GM12878 (cell line): ENCODE measurements at regions not wholly inside any gene's neighbourhood (a gene's known extent, or its start where the extent isn't known, plus 50 kb on each side); places are given as distances from the start of the nearest gene placed in this dataset.

Experiments used
- ATAC-seq: fragments of 200-7000 bp; cut with Tn5 transposase; 3 replicates; pipeline ENCODE4 v1.9.1; 2020; ENCODE audit warnings: mild to moderate bottlenecking, moderate library complexity
- BruUV-seq: library from RNA; stranded (reverse); fragments of 400-500 nt; replicated peaks from 2 replicates; lab custom pipeline; 2021; lab: Mats Ljungman, UMichigan
- CTCF ChIA-PET: fragments of 300-600 bp; sonication (Branson Sonifier 250); formaldehyde crosslinking; extraction: SDS; loops from one replicate; lab custom pipeline; 2021; ENCODE audit warnings: inconsistent platforms; lab: Yijun Ruan, JAX
- POLR2A ChIA-PET: fragments of 350-600 bp; formaldehyde crosslinking; extraction: SDS; loops from one replicate; lab custom pipeline; 2021; ENCODE audit warnings: inconsistent platforms; lab: Charles Lee
- RAD21 ChIA-PET: fragments of 300-600 bp; sonication (Branson Sonifier 250); formaldehyde crosslinking; loops from one replicate; lab custom pipeline; 2023; ENCODE audit warnings: antibody characterized with exemption; ENCODE audit not compliant: unreplicated experiment; lab: Charles Lee
- SMC1A ChIA-PET: fragments of 300-600 bp; sonication (Branson Sonifier 250); formaldehyde crosslinking; loops from one replicate; lab custom pipeline; 2023; ENCODE audit not compliant: unreplicated experiment, uncharacterized antibody; lab: Charles Lee
- DNase-seq: peaks from one replicate; pipeline ENCODE4 v3.0.0-alpha.2; 2011; ENCODE audit warnings: low read depth, low spot score
- FAIRE-seq: peaks from 3 replicates; lab custom pipeline; 2011; peaks lifted over from hg19 to GRCh38; lab: Jason Lieb, UNC
- H2AFZ ChIP-seq: 2 replicates; pipeline ENCODE4 v1.6.0; 2011; ENCODE audit warnings: low read depth, low read length, control low read depth; ENCODE audit not compliant: control insufficient read depth
- H3K27ac ChIP-seq: 2 replicates; pipeline ENCODE4 v1.5.1; 2011; ENCODE audit warnings: control low read depth; ENCODE audit not compliant: control insufficient read depth, insufficient read depth
- H3K27me3 ChIP-seq, 2 experiments: replicated peaks in 1 of 2; 2 replicates each; pipeline versions ENCODE4 v1.6.0 to v1.6.1; 2011; ENCODE audit warnings: low read length in 1 of 2; ENCODE audit not compliant: control insufficient read depth in 2 of 2, insufficient read depth in 2 of 2
- H3K36me3 ChIP-seq, 2 experiments: 2 replicates each; pipeline ENCODE4 v1.5.1; 2011; ENCODE audit warnings: low read length in 1 of 2; ENCODE audit not compliant: control insufficient read depth in 2 of 2, insufficient read depth in 2 of 2
- H3K4me1 ChIP-seq: 2 replicates; pipeline ENCODE4 v1.6.1; 2011; ENCODE audit warnings: mild to moderate bottlenecking, low read length, moderate library complexity, mixed read lengths; ENCODE audit not compliant: control insufficient read depth, insufficient read depth
- H3K4me2 ChIP-seq: 2 replicates; pipeline ENCODE4 v1.6.0; 2011; ENCODE audit warnings: control low read depth; ENCODE audit not compliant: control insufficient read depth, insufficient read depth
- H3K4me3 ChIP-seq: fragments of 200-600 bp; sonication (generic); 2 replicates; pipeline ENCODE4 v1.5.1; 2016
- H3K79me2 ChIP-seq: 2 replicates; pipeline ENCODE4 v1.6.0; 2011; ENCODE audit warnings: low read length; ENCODE audit not compliant: control insufficient read depth, insufficient read depth
- H3K9ac ChIP-seq: 2 replicates; pipeline ENCODE4 v1.8.0; 2011; ENCODE audit warnings: low read length, control low read depth, mixed read lengths; ENCODE audit not compliant: control insufficient read depth, insufficient read depth
- H3K9me3 ChIP-seq: replicated peaks from 3 replicates; pipeline ENCODE4 v1.5.1; 2011; ENCODE audit warnings: mild to moderate bottlenecking, low read length; ENCODE audit not compliant: control insufficient read depth, insufficient read depth
- H4K20me1 ChIP-seq: 2 replicates; pipeline ENCODE4 v1.6.0; 2011; ENCODE audit not compliant: control insufficient read depth, insufficient read depth
- ATF3 ChIP-seq: IDR thresholded peaks from 2 replicates; pipeline ENCODE4 v1.6.1; 2011; ENCODE audit warnings: low read depth, mild to moderate bottlenecking, low read length, moderate library complexity, borderline replicate concordance; ENCODE audit errors: extremely low read depth
- CREM ChIP-seq: IDR thresholded peaks from 2 replicates; pipeline ENCODE4 v1.6.1; 2014; ENCODE audit warnings: antibody characterized with exemption, low read depth
- GATAD2B ChIP-seq: fragments of 450-650 bp; conservative IDR thresholded peaks from 2 replicates; pipeline ENCODE4 v1.6.1; 2017; ENCODE audit warnings: low read depth, mild to moderate bottlenecking, moderate library complexity
- HDAC6 ChIP-seq: fragments of 200-600 bp; sonication (generic); IDR thresholded peaks from one replicate; pipeline ENCODE4 v1.8.0; 2017; ENCODE audit warnings: antibody characterized with exemption; ENCODE audit not compliant: unreplicated experiment
- HSF1 ChIP-seq: fragments of 150-350 bp; IDR thresholded peaks from 2 replicates; pipeline ENCODE4 v1.6.1; 2014; ENCODE audit warnings: mild to moderate bottlenecking, low read depth, low read length
- JUNB ChIP-seq: IDR thresholded peaks from 2 replicates; pipeline ENCODE4 v1.6.1; 2016; ENCODE audit warnings: antibody characterized with exemption, mild to moderate bottlenecking
- JUND ChIP-seq: IDR thresholded peaks from 2 replicates; pipeline ENCODE4 v1.6.1; 2012; ENCODE audit warnings: low read depth, mild to moderate bottlenecking, low read length, improper control_type of control experiment, moderate library complexity
- KAT2A ChIP-seq: conservative IDR thresholded peaks from 2 replicates; pipeline ENCODE4 v1.6.1; 2011; ENCODE audit warnings: low read depth, low read length; ENCODE audit not compliant: control insufficient read depth
- LARP7 ChIP-seq: fragments of 450-650 bp; IDR thresholded peaks from 2 replicates; pipeline ENCODE4 v1.6.1; 2017; ENCODE audit warnings: mild to moderate bottlenecking
- NFYA ChIP-seq: IDR thresholded peaks from 2 replicates; pipeline ENCODE4 v1.6.1; 2011; ENCODE audit warnings: low read depth, mild to moderate bottlenecking, low read length, improper control_type of control experiment, borderline replicate concordance
- NR2C1 ChIP-seq: fragments of 450-650 bp; IDR thresholded peaks from 2 replicates; pipeline ENCODE4 v1.6.1; 2017; ENCODE audit warnings: antibody characterized with exemption, mild to moderate bottlenecking, moderate library complexity
- PAX8 ChIP-seq: fragments of 450-650 bp; IDR thresholded peaks from 2 replicates; pipeline ENCODE4 v1.6.1; 2017; ENCODE audit warnings: mild to moderate bottlenecking, moderate library complexity
- RELA ChIP-seq: fragments of 450-650 bp; IDR thresholded peaks from 2 replicates; pipeline ENCODE4 v1.8.0; 2014; ENCODE audit warnings: borderline replicate concordance; ENCODE audit not compliant: partially characterized antibody
- TBL1XR1 ChIP-seq: IDR thresholded peaks from 2 replicates; pipeline ENCODE4 v1.6.1; 2012; ENCODE audit warnings: low read depth, low read length, improper control_type of control experiment
- YY1 ChIP-seq: IDR thresholded peaks from 2 replicates; pipeline ENCODE4 v1.6.1; 2011; ENCODE audit warnings: low read depth, mild to moderate bottlenecking, low read length
- ZNF592 ChIP-seq: fragments of 450-650 bp; IDR thresholded peaks from 2 replicates; pipeline ENCODE4 v1.6.1; 2017; ENCODE audit warnings: mild to moderate bottlenecking, moderate library complexity
- ZZZ3 ChIP-seq: IDR thresholded peaks from 2 replicates; pipeline ENCODE4 v1.6.1; 2011; ENCODE audit warnings: low read depth; ENCODE audit not compliant: control insufficient read depth, insufficient read length
- WGBS: methylation state at CpG from one replicate; pipeline ENCODE4 v1.1.6; 2016; ENCODE audit warnings: low lambda C conversion rate; ENCODE audit not compliant: insufficient replicate concordance, insufficient coverage; ENCODE audit errors: missing lambda C conversion rate; 5-methylcytosine and 5-hydroxymethylcytosine counted together
- in situ Hi-C: fragments of 300-500 bp; cut with MboI; formaldehyde crosslinking; loops from 9 replicates; pipeline ENCODE4 v1.14.3; 2018; ENCODE audit warnings: mixed read lengths
- intact Hi-C: fragments of 100-400 bp; cut with micrococcal nuclease; formaldehyde crosslinking; loops from one replicate; pipeline ENCODE4 v1.14.2; 2022; ENCODE audit not compliant: unreplicated experiment
- TF ChIP-seq, protein P1 (sequence below): fragments of 450-650 bp; IDR thresholded peaks from 2 replicates; pipeline ENCODE4 v1.6.1; 2017; ENCODE audit warnings: borderline replicate concordance

- no peaks in the 10 kb centered on the region for H3K36me3 ChIP-seq
- peak overlapping the region; percentile 48; the same call in 1 of the 2 replicates for H3K27ac ChIP-seq
- no peak overlapping the region for H2AFZ ChIP-seq
- SMC1A ChIA-PET, result no interaction called here
- peaks cover 4% of the 10 kb centered on the region; the same call in 2 of the 3 replicates for H3K9me3 ChIP-seq
- no peak overlapping the region for H3K4me3 ChIP-seq
- no TSS peak for BruUV-seq
- in situ Hi-C loops (no loop called here), intact Hi-C loops (no loop called here)
- TF ChIP-seq JUND (no peak), KAT2A (no peak), ZZZ3 (no peak), TBL1XR1 (no peak), HDAC6 (no peak), ATF3 (no peak), PAX8 (no peak), RELA (no peak), NFYA (no peak), NR2C1 (no peak), HSF1 (no peak), CREM (no peak), LARP7 (no peak), YY1 (no peak), JUNB (no peak), GATAD2B (no peak), ZNF592 (no peak)
- TF ChIP-seq, protein P1, sequence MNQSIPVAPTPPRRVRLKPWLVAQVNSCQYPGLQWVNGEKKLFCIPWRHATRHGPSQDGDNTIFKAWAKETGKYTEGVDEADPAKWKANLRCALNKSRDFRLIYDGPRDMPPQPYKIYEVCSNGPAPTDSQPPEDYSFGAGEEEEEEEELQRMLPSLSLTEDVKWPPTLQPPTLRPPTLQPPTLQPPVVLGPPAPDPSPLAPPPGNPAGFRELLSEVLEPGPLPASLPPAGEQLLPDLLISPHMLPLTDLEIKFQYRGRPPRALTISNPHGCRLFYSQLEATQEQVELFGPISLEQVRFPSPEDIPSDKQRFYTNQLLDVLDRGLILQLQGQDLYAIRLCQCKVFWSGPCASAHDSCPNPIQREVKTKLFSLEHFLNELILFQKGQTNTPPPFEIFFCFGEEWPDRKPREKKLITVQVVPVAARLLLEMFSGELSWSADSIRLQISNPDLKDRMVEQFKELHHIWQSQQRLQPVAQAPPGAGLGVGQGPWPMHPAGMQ, result no peak
- TF ChIP-seq, all 136 proteins: peak for 0
- ChIA-PET RAD21 (no interaction called here), CTCF (no interaction called here), POLR2A (no interaction called here)
- no peaks in the 10 kb centered on the region for H3K27me3 ChIP-seq
- H3K4me1 ChIP-seq, result peaks cover 8% of the 10 kb centered on the region
- ATAC-seq (no peak), FAIRE-seq (no peak), DNase-seq (no peak)
- peak overlapping the region; percentile 32; the same call in 1 of the 2 replicates for H3K4me2 ChIP-seq
- 48% methylated on average over 5 of the region's 5 CpGs for WGBS
- no peaks in the 10 kb centered on the region for H3K79me2 ChIP-seq
- no peaks in the 10 kb centered on the region for H4K20me1 ChIP-seq
- no peak overlapping the region for H3K9ac ChIP-seq
These were observed 222.0 kb upstream of the COPS8 start for GRCh38 chr2:236863729-236864126.
